ENCODE measurements at regions not wholly inside any gene's neighbourhood (a gene's known extent, or its start where the extent isn't known, plus 50 kb on each side); places are given as distances from the start of the nearest gene placed in this dataset.
"Not testable (repeated sequence)": the region's sequence is repeated elsewhere in the genome, so short reads cannot be mapped to it uniquely, and the experiment has no call there.

DNA sequence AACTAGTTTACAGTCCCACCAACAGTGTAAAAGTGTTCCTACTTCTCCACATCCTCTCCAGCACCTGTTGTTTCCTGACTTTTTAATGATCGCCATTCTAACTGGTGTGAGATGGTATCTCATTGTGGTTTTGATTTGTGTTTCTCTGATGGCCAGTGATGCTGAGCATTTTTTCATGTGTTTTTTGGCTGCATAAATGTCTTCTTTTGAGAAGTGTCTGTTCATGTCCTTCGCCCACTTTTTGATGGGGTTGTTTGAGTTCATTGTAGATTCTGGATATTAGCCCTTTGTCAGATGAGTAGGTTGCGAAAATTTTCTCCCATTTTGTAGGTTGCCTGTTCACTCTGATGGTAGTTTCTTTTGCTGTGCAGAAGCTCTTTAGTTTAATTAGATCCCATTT lies 77.1 kb upstream of the SLC7A14 start:
- TF ChIP-seq, protein P1, sequence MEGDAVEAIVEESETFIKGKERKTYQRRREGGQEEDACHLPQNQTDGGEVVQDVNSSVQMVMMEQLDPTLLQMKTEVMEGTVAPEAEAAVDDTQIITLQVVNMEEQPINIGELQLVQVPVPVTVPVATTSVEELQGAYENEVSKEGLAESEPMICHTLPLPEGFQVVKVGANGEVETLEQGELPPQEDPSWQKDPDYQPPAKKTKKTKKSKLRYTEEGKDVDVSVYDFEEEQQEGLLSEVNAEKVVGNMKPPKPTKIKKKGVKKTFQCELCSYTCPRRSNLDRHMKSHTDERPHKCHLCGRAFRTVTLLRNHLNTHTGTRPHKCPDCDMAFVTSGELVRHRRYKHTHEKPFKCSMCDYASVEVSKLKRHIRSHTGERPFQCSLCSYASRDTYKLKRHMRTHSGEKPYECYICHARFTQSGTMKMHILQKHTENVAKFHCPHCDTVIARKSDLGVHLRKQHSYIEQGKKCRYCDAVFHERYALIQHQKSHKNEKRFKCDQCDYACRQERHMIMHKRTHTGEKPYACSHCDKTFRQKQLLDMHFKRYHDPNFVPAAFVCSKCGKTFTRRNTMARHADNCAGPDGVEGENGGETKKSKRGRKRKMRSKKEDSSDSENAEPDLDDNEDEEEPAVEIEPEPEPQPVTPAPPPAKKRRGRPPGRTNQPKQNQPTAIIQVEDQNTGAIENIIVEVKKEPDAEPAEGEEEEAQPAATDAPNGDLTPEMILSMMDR (IDR thresholded peaks at IDR 0.05) = not testable (repeated sequence)
- not testable (repeated sequence) for TF ChIP-seq POLR2A (IDR thresholded peaks at IDR 0.05)

All from esophagus squamous epithelium (tissue), 4 donors.